Panc1 (cell line): ENCODE measurements at regions not wholly inside any gene's neighbourhood (a gene's known extent, or its start where the extent isn't known, plus 50 kb on each side); places are given as distances from the start of the nearest gene placed in this dataset.

ENCODE experiments used
- ATAC-seq: fragments of 200-7000 bp; cut with Tn5 transposase; 2 replicates; pipeline ENCODE4 v1.9.1; 2020; ENCODE audit warnings: mild to moderate bottlenecking, moderate library complexity
- BruUV-seq: library from RNA; stranded (reverse); fragments of 400-500 nt; replicated peaks from 2 replicates; lab custom pipeline; 2021; lab: Mats Ljungman, UMichigan
- CTCF ChIA-PET: fragments of 300-600 bp; sonication (Branson Sonifier 250); formaldehyde crosslinking; loops from one replicate; lab custom pipeline; 2022; ENCODE audit warnings: antibody characterized with exemption; lab: Charles Lee
- POLR2A ChIA-PET: fragments of 300-600 bp; sonication (Branson Sonifier 250); formaldehyde crosslinking; loops from one replicate; lab custom pipeline; 2022; ENCODE audit warnings: antibody characterized with exemption; lab: Charles Lee
- DNase-seq: peaks from one replicate; pipeline ENCODE4 v3.0.0-alpha.2; 2010; ENCODE audit warnings: low read depth, low spot score
- H3K27ac ChIP-seq: 2 replicates; pipeline ENCODE4 v1.5.1; 2011; ENCODE audit warnings: mild to moderate bottlenecking, low read length, inconsistent platforms
- H3K27me3 ChIP-seq: fragments of 200-500 bp; sonication (Bioruptor generic); 2 replicates; pipeline ENCODE4 v1.6.0; 2014; ENCODE audit warnings: low read length, inconsistent platforms; ENCODE audit not compliant: control insufficient read depth, insufficient read depth
- H3K36me3 ChIP-seq: fragments of 200-500 bp; sonication (Bioruptor generic); 2 replicates; pipeline ENCODE4 v1.5.1; 2014; ENCODE audit warnings: inconsistent platforms, mild to moderate bottlenecking, low read length, moderate library complexity; ENCODE audit not compliant: control insufficient read depth, insufficient read depth
- H3K4me1 ChIP-seq: 2 replicates; pipeline ENCODE4 v1.5.1; 2011; ENCODE audit warnings: inconsistent platforms, mild to moderate bottlenecking, low read length, moderate library complexity; ENCODE audit not compliant: control insufficient read depth, insufficient read depth
- H3K4me3 ChIP-seq, 2 experiments: 2 replicates each; pipeline ENCODE4 v1.5.1; 2011 to 2012; ENCODE audit warnings: low read depth in 2 of 2, low read length in 2 of 2, mild to moderate bottlenecking in 2 of 2, inconsistent platforms in 1 of 2, moderate library complexity in 1 of 2
- H3K9me3 ChIP-seq: fragments of 200-500 bp; sonication (Bioruptor generic); 2 replicates; pipeline ENCODE4 v1.5.1; 2014; ENCODE audit warnings: low read depth, mild to moderate bottlenecking, inconsistent platforms, low read length, moderate library complexity; ENCODE audit not compliant: control insufficient read depth, insufficient read depth
- CTCF ChIP-seq: fragments of 450-650 bp; IDR thresholded peaks from 2 replicates; pipeline ENCODE4 v1.5.1; 2017; ENCODE audit warnings: mild to moderate bottlenecking
- POLR2AphosphoS5 ChIP-seq: IDR thresholded peaks from 2 replicates; pipeline ENCODE4 v1.6.1; 2012; ENCODE audit warnings: mild to moderate bottlenecking, low read depth, low read length, moderate library complexity
- REST ChIP-seq, 2 experiments: IDR thresholded peaks; 2 replicates each; pipeline ENCODE4 v1.6.1; 2011 to 2012; ENCODE audit warnings: low read depth in 2 of 2, control low read depth in 1 of 2, low read length in 1 of 2, mild to moderate bottlenecking in 1 of 2, moderate library complexity in 1 of 2; ENCODE audit not compliant: insufficient read depth in 1 of 2
- SIN3A ChIP-seq: IDR thresholded peaks from 2 replicates; pipeline ENCODE4 v1.6.1; 2012; ENCODE audit warnings: low read depth, mild to moderate bottlenecking, low read length, moderate library complexity, borderline replicate concordance; ENCODE audit not compliant: insufficient read depth
- TCF7L2 ChIP-seq: IDR thresholded peaks from 2 replicates; pipeline ENCODE4 v1.6.1; 2011; ENCODE audit warnings: mild to moderate bottlenecking, low read depth, low read length, inconsistent platforms
- in situ Hi-C: cut with HindIII; loops from 2 replicates; pipeline ENCODE4 v1.10.0; 2016; ENCODE audit warnings: low sequenced_read_pairs, low pct_unique_long_range_greater_than_20kb
- intact Hi-C: fragments of 100-400 bp; cut with micrococcal nuclease; formaldehyde crosslinking; loops from one replicate; pipeline ENCODE4 v1.10.0; 2022; ENCODE audit not compliant: unreplicated experiment

- CTCF ChIA-PET: no interaction called here
- POLR2A ChIA-PET: no interaction called here
Observed at GRCh38 chr1:29830383-29830782, 594.1 kb downstream of the PTPRU start.

GRCh38 chr1:29829448-29830344 lies 593.4 kb downstream of the PTPRU start:
- in situ Hi-C loops: no loop called here
- H3K36me3 ChIP-seq: no peaks in the 10 kb centered on the region
- TF ChIP-seq POLR2AphosphoS5: no peak
- no peak for TF ChIP-seq CTCF
- TF ChIP-seq SIN3A: no peak
- TF ChIP-seq TCF7L2: no peak
- no peak for TF ChIP-seq REST (IDR thresholded peaks at IDR 0.05; ENCODE audit: insufficient read depth in 1 of 2, low read depth in 2 of 2, low read length in 1 of 2)
- ChIA-PET POLR2A (no interaction called here), CTCF (no interaction called here)
- no peak for DNase-seq
- no peak overlapping the region for H3K27ac ChIP-seq
- no peaks in the 10 kb centered on the region for H3K9me3 ChIP-seq
- no peak for ATAC-seq
- H3K4me3 ChIP-seq: no peak overlapping the region
- BruUV-seq: no TSS peak
- intact Hi-C loops: no loop called here
- no peaks in the 10 kb centered on the region for H3K27me3 ChIP-seq
- no peaks in the 10 kb centered on the region for H3K4me1 ChIP-seq

More at GRCh38 chr1:29830383-29830782, 594.1 kb downstream of the PTPRU start:
- no peak for DNase-seq
- no peaks in the 10 kb centered on the region for H3K36me3 ChIP-seq
- no peaks in the 10 kb centered on the region for H3K9me3 ChIP-seq
- H3K27me3 ChIP-seq: no peaks in the 10 kb centered on the region
- in situ Hi-C loops (no loop called here), intact Hi-C loops (no loop called here)
- no peak overlapping the region for H3K27ac ChIP-seq
- ATAC-seq: no peak
- no peak overlapping the region for H3K4me3 ChIP-seq
- TF ChIP-seq TCF7L2: no peak
- no peak for TF ChIP-seq SIN3A
- no peak for TF ChIP-seq POLR2AphosphoS5
- TF ChIP-seq REST (IDR thresholded peaks at IDR 0.05; ENCODE audit: insufficient read depth in 1 of 2, low read depth in 2 of 2, low read length in 1 of 2): no peak
- TF ChIP-seq CTCF: no peak
- BruUV-seq: no TSS peak
- no peaks in the 10 kb centered on the region for H3K4me1 ChIP-seq
